OCI-LY3 (cell line): ENCODE measurements at regions not wholly inside any gene's neighbourhood (a gene's known extent, or its start where the extent isn't known, plus 50 kb on each side); places are given as distances from the start of the nearest gene placed in this dataset.
"Not testable (repeated sequence)": the region's sequence is repeated elsewhere in the genome, so short reads cannot be mapped to it uniquely, and the experiment has no call there.

ENCODE experiments used
- EZH2phosphoT487 ChIP-seq: fragments of 200-600 bp; shearing (Covaris generic); IDR thresholded peaks from 2 replicates; pipeline ENCODE4 v1.6.1; 2018; ENCODE audit warnings: antibody characterized with exemption, mixed run types, low read depth
- TF ChIP-seq, protein P1 (sequence below): fragments of 200-600, 300-600 bp; sonication (generic); IDR thresholded peaks from 2 replicates; pipeline ENCODE4 v1.5.1; 2014; ENCODE audit warnings: antibody characterized with exemption, low read length, low read depth

DNA sequence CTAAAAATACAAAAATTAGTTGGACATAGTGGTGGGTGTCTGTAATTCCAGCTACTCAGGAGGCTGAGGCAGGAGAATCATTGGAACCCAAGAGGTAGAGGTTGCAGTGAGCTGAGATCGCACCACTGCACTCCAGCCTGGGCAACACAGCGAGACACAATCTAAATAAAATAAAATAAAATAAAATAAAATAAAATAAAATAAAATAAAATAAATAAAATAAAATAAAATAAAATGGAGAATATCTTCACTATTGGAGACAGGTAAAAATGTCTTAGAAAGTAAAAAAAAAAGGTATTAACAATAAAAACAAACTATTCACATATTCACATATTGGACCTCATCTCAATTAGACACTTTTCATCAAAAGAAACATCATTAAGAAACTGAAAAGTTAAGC is 106.3 kb upstream of the PAXBP1 start:
- TF ChIP-seq, protein P1, sequence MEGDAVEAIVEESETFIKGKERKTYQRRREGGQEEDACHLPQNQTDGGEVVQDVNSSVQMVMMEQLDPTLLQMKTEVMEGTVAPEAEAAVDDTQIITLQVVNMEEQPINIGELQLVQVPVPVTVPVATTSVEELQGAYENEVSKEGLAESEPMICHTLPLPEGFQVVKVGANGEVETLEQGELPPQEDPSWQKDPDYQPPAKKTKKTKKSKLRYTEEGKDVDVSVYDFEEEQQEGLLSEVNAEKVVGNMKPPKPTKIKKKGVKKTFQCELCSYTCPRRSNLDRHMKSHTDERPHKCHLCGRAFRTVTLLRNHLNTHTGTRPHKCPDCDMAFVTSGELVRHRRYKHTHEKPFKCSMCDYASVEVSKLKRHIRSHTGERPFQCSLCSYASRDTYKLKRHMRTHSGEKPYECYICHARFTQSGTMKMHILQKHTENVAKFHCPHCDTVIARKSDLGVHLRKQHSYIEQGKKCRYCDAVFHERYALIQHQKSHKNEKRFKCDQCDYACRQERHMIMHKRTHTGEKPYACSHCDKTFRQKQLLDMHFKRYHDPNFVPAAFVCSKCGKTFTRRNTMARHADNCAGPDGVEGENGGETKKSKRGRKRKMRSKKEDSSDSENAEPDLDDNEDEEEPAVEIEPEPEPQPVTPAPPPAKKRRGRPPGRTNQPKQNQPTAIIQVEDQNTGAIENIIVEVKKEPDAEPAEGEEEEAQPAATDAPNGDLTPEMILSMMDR = not testable (repeated sequence)
- TF ChIP-seq EZH2phosphoT487 = not testable (repeated sequence)
